Omental fat pad (tissue), 3 donors: ENCODE measurements at regions not wholly inside any gene's neighbourhood (a gene's known extent, or its start where the extent isn't known, plus 50 kb on each side); places are given as distances from the start of the nearest gene placed in this dataset.
"Not testable (repeated sequence)": the region's sequence is repeated elsewhere in the genome, so short reads cannot be mapped to it uniquely, and the experiment has no call there.

Experiments
- ATAC-seq: fragments of 150-250 bp; one replicate; pipeline ENCODE4 v1.9.1; 2016; ENCODE audit warnings: mild to moderate bottlenecking, moderate library complexity; ENCODE audit not compliant: low FRiP score
- DNase-seq: peaks from one replicate; pipeline ENCODE4 v3.0.0-alpha.2; 2019; ENCODE audit warnings: low spot score
- CTCF ChIP-seq, 3 donors: fragments of 450-650 bp; IDR thresholded peaks; one replicate each; pipeline ENCODE4 v1.5.1; 2016 to 2017; ENCODE audit warnings: antibody characterized with exemption in 3 of 3, mild to moderate bottlenecking in 3 of 3, moderate library complexity in 2 of 3

- ATAC-seq (no peak), DNase-seq (no peak)
- no peak for TF ChIP-seq CTCF (IDR thresholded peaks at IDR 0.05)
Measured at GRCh38 chr12:82595941-82596340, 90.8 kb upstream of the TMTC2 start.

- no peak for ATAC-seq
- no peak for DNase-seq
- no peak for TF ChIP-seq CTCF (IDR thresholded peaks at IDR 0.05)
Measured at GRCh38 chr12:82596483-82596882, 90.2 kb upstream of the TMTC2 start.

GRCh38 chr12:82600379-82600778 is 86.3 kb upstream of the TMTC2 start:
- TF ChIP-seq CTCF (IDR thresholded peaks at IDR 0.05): no peak
- no peak for ATAC-seq
- no peak for DNase-seq

GRCh38 chr12:82603647-82604046 is 83.1 kb upstream of the TMTC2 start:
- not testable (repeated sequence) for ATAC-seq, DNase-seq

- DNase-seq: no peak
- ATAC-seq: no peak
- TF ChIP-seq CTCF (IDR thresholded peaks at IDR 0.05): no peak
Measured at GRCh38 chr12:82605115-82605514, 81.6 kb upstream of the TMTC2 start.

GRCh38 chr12:82608706-82609105 is 78.0 kb upstream of the TMTC2 start:
- TF ChIP-seq CTCF (IDR thresholded peaks at IDR 0.05): no peak
- DNase-seq (no peak), ATAC-seq (no peak)

GRCh38 chr12:82609234-82609914 is 77.3 kb upstream of the TMTC2 start:
- ATAC-seq (no peak), DNase-seq (no peak)
- no peak for TF ChIP-seq CTCF (IDR thresholded peaks at IDR 0.05)
